Coronary artery (tissue), 2 donors: ENCODE measurements at regions not wholly inside any gene's neighbourhood (a gene's known extent, or its start where the extent isn't known, plus 50 kb on each side); places are given as distances from the start of the nearest gene placed in this dataset.

ENCODE experiments used
- DNase-seq: peaks from one replicate; pipeline ENCODE4 v3.0.0-alpha.2; 2017; ENCODE audit warnings: low spot score
- H3K27ac ChIP-seq, 2 donors: fragments of 200-600 bp; sonication (generic); one replicate each; pipeline ENCODE4 v1.5.1; 2016 to 2019
- H3K4me3 ChIP-seq: fragments of 200-600 bp; sonication (generic); 2 replicates; pipeline ENCODE4 v1.5.1; 2016; ENCODE audit warnings: mild to moderate bottlenecking, moderate library complexity
- TF ChIP-seq, protein P1 (sequence below): fragments of 200-600 bp; sonication (generic); IDR thresholded peaks from one replicate; pipeline ENCODE4 v1.5.1; 2019; ENCODE audit warnings: antibody characterized with exemption

DNA sequence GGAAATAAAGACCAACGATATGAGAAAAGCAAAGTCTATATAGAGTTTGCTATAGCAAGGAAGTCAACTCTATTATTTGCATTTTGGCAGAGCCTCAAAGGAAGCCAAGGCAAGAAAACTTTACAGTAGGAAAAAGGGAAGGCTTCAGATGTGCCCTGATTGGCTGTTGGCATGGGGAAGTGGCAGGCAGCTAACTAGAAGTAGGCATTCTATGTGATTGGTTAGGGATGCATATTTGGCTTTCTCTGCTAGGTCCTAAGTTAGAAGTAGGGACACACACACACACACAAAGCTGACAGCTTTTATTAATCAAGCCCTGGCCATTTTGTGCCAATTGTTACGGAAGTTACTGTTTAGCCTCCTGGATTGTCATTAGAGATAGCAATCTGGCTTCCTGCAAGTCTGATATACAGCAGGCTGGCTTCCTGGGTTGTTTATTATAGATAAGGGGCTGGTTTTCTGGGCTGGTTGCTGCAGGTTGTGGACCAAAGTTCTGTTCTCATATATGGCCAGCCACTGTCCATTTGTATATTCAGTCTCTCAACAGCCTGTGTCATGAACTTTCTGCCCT lies 308.1 kb upstream of the GRAMD2B start:
- Histone ChIP-seq H3K27ac (no peak overlapping the region), H3K4me3 (no peak overlapping the region)
- TF ChIP-seq, protein P1, sequence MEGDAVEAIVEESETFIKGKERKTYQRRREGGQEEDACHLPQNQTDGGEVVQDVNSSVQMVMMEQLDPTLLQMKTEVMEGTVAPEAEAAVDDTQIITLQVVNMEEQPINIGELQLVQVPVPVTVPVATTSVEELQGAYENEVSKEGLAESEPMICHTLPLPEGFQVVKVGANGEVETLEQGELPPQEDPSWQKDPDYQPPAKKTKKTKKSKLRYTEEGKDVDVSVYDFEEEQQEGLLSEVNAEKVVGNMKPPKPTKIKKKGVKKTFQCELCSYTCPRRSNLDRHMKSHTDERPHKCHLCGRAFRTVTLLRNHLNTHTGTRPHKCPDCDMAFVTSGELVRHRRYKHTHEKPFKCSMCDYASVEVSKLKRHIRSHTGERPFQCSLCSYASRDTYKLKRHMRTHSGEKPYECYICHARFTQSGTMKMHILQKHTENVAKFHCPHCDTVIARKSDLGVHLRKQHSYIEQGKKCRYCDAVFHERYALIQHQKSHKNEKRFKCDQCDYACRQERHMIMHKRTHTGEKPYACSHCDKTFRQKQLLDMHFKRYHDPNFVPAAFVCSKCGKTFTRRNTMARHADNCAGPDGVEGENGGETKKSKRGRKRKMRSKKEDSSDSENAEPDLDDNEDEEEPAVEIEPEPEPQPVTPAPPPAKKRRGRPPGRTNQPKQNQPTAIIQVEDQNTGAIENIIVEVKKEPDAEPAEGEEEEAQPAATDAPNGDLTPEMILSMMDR = no peak
- DNase-seq = no peak

DNA sequence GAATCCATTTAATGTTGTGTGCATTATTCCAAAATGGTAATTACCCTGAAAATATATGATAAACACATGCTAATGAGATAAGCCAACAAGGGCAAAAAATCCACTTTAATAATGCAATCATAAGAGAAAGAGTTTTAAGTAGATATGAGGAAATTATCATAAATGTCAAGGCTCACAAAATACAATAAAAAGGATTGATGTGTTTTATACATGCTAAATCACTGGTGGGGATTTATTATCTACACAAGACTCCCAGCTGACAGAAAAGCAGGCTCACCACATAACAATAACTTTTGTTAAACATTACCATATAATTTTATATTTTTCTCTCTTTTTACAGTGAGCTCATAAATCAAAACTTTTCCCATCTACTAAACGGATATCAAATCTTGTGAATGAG lies 306.2 kb upstream of the GRAMD2B start:
- no peak overlapping the region for H3K27ac ChIP-seq
- H3K4me3 ChIP-seq = no peak overlapping the region
- TF ChIP-seq, protein P1 = no peak
- no peak for DNase-seq

DNA sequence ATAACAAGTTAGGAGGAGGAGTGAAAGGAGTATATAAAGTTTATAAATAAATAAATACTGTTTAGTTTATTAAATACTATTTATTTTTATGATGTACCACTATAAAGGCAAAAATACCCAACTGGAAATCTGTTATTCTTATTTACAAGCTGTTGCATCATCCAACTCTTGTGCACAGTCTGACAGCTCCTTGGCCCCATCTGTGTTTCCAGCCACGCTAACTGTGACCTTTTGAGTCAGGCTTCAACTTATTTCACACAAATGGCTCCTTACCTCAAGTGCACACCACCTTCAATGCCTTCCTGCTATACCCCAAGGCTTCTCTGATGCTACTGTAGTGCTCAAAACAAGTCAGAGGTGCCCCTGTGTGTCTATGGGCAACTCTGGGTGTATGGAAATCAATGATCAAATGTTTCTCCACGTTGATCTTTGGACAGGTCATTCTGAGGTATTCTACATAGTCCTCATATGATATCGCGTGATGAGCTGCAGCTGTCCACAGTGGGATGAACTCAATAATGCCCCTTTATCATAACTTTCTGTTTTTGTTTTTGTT lies 303.2 kb upstream of the GRAMD2B start:
- TF ChIP-seq, protein P1 = no peak
- DNase-seq = no peak
- no peak overlapping the region for H3K27ac ChIP-seq
- H3K4me3 ChIP-seq = no peak overlapping the region

DNA sequence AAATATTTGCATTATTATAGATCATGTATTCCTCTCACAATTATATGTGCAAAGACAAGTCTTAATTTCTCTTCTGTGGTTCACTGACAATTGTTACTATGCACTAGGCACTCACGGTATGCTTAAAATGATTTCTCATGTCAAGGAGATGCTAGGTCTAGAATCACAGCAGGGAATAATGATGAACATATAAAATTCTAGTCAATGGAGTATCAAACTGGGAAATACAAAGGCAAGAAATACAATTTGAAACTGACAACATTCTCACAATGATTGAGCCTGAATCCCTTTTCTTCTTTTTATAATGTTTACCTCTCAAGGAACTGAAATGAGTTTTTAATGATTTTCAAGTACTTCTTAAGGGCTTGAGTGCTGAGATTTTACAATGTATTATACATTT lies 302.3 kb upstream of the GRAMD2B start:
- TF ChIP-seq, protein P1 = no peak
- DNase-seq = no peak
- no peak overlapping the region for H3K4me3 ChIP-seq

DNA sequence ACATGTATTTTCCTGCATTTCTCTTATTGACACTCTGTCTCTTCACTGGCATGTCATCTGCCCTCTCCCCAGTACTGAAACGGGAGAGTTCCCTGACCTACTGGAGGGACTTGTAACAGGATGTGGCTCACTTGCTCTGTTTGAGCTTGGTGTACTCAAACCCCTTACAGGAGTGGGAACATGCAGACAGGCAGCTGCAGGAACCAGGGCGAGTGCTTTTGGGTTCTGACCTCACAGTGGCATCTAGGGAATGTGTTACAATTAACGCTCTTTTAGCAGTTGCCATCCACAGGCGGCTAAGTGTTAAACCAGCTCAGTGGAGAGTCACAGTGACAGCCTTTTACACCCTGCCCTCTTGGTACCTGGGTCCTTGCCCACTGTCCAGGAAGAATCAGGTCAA lies 300.3 kb upstream of the GRAMD2B start:
- TF ChIP-seq, protein P1 = no peak
- Histone ChIP-seq H3K27ac (no peak overlapping the region), H3K4me3 (no peak overlapping the region)
- no peak for DNase-seq

More for the DNA sequence above, 302.3 kb upstream of the GRAMD2B start:
- no peak overlapping the region for H3K27ac ChIP-seq

DNA sequence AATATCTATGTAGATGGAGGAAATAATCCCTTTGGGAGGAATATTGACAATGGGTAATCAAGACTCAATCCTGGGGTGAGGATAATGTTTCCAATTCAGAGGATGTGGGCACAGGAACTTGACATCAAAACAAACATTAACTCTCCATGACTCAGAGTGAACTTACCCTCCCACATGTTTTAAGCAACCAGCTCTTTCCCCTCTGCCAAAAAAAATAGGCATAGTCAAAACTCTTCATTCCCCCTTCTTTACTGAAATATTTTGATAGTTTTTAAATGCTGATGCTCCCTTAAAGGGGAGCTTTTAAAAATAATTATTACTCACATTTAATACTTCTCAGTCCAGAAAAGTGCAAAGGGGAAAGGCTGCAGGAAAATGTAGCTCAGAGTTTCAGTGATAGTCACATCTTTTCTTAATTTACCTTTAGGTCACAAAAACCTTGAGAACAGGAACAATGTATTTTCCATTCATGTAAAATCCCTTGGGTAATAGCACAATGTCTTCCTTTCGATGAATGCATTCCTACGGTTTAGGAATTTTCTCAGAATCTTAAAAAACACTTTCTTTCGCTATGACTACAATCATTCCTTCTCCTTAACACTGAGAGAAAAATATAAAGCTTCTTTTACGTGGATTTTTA lies 298.4 kb upstream of the GRAMD2B start:
- no peak overlapping the region for H3K27ac ChIP-seq
- DNase-seq = no peak
- no peak overlapping the region for H3K4me3 ChIP-seq
- TF ChIP-seq, protein P1 = no peak

DNA sequence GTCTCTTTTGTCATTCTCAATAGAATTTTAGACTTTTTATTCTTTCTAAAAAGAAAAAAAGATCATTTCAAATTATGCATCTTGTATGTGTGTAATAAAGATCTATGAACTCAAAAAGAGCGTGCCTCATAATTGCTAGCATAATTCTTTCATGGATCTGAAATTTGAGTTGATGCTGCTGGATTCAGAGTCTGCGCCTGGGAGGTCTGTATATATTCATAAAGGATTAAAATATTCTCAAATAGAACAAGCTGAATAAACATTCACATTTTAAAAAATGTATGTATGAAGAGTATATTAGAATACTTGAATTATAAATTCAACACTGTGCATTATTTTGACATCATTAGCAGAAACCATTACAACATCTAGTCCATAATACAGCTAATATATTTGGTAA lies 297.8 kb upstream of the GRAMD2B start:
- Histone ChIP-seq H3K4me3 (no peak overlapping the region), H3K27ac (no peak overlapping the region)
- TF ChIP-seq, protein P1 = no peak
- no peak for DNase-seq
